Stomach (tissue), 8 donors: ENCODE measurements at regions not wholly inside any gene's neighbourhood (a gene's known extent, or its start where the extent isn't known, plus 50 kb on each side); places are given as distances from the start of the nearest gene placed in this dataset.

Source experiments
- DNase-seq, 2 donors: peaks; one replicate each; pipeline versions ENCODE4 v3.0.0 to v3.0.0-alpha.2; 2013 to 2019
- H3K27ac ChIP-seq, 5 donors: fragments of 200-600 bp in 4 of 5; sonication (generic) in 4 of 5; one replicate each; pipeline ENCODE4 v1.5.1; 2013 to 2019; ENCODE audit warnings: mild to moderate bottlenecking in 1 of 5, moderate library complexity in 1 of 5
- H3K27me3 ChIP-seq, 3 donors: fragments of 200-600 bp; sonication (generic); one replicate each; pipeline ENCODE4 v1.5.1; 2017 to 2019; ENCODE audit warnings: mixed run types in 1 of 3
- H3K36me3 ChIP-seq, 4 donors: fragments of 200-600 bp; sonication (generic); 1 replicate in 3 of 4; 2 replicates in 1 of 4; pipeline ENCODE4 v1.5.1; 2016 to 2019
- H3K4me1 ChIP-seq, 4 donors: fragments of 200-600 bp; sonication (generic); one replicate each; pipeline ENCODE4 v1.5.1; 2016 to 2019
- H3K4me3 ChIP-seq, 4 donors: fragments of 200-600 bp; sonication (generic) in 3 of 4; one replicate each; pipeline ENCODE4 v1.5.1; 2016 to 2019; ENCODE audit warnings: mild to moderate bottlenecking in 1 of 4
- H3K9me3 ChIP-seq, 4 donors: fragments of 200-600 bp; sonication (generic); one replicate each; pipeline ENCODE4 v1.5.1; 2016 to 2019
- EP300 ChIP-seq: sonication (generic); formaldehyde crosslinking; IDR thresholded peaks from one replicate; pipeline ENCODE4 v1.6.1; 2017; ENCODE audit warnings: antibody characterized with exemption
- POLR2A ChIP-seq, 4 donors: fragments of 450-650 bp; IDR thresholded peaks; one replicate each; pipeline ENCODE4 v1.6.1; 2016; ENCODE audit warnings: antibody characterized with exemption in 4 of 4, control low read depth in 2 of 4, mild to moderate bottlenecking in 1 of 4, moderate library complexity in 1 of 4
- POLR2AphosphoS5 ChIP-seq, 3 donors: sonication (generic); formaldehyde crosslinking; IDR thresholded peaks; one replicate each; pipeline ENCODE4 v1.6.1; 2016; ENCODE audit warnings: antibody characterized with exemption in 3 of 3
- WGBS, 5 donors: extraction: QIAGEN DNeasy Blood & Tissue Kit in 3 of 5; methylation state at CpG; one replicate each; pipeline versions ENCODE4 v1.1.5 to v1.1.7; 2013 to 2018; 5-methylcytosine and 5-hydroxymethylcytosine counted together
- intact Hi-C: fragments of 100-400 bp; cut with DNase I; formaldehyde crosslinking; loops from one replicate; pipeline ENCODE4 v1.15.1; 2023; ENCODE audit warnings: low total_unique reads
- TF ChIP-seq, protein P1 (sequence below), 7 experiments: fragments of 450-650 bp in 4 of 7; fragments of 200-600 bp in 3 of 7; sonication (generic) in 3 of 7; IDR thresholded peaks; one replicate each; pipeline ENCODE4 v1.5.1; 2016 to 2019; ENCODE audit warnings: antibody characterized with exemption in 7 of 7, control low read depth in 2 of 7, mild to moderate bottlenecking in 1 of 7
- donor health status: healthy with polysubstance abuse.
- donor health status: Bipolar disorder and iron deficiency.
- donor health status: healthy.

DNA sequence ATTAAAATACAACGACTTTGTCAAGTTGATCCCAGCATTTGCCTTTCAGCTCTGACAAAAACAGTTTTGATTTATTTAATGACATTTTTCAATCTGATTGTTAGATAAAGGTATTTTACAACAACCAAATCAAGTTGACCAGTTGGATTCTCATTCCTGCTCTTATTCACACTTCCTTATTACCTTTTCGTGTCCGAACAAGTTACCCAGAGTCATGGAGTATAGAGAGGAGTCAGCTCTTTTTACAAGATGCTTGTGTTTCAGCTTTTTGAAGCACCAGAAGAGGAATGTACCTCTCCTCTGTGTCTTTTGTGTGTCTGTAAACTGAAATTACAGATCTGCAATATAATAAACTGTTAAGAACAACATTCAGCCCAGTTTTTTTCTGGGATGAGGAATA, 151.3 kb upstream of the TMEM161B start:
- H3K9me3 ChIP-seq, result no peaks in the 10 kb centered on the region
- intact Hi-C loops, result no loop called here
- H3K36me3 ChIP-seq, result no peaks in the 10 kb centered on the region
- no peak overlapping the region for H3K27ac ChIP-seq
- H3K4me3 ChIP-seq, result no peak overlapping the region
- 61 to 91% (median 87%) methylated on average over 3 of the region's 3 CpGs for WGBS, 5 donors
- no peaks in the 10 kb centered on the region for H3K27me3 ChIP-seq
- H3K4me1 ChIP-seq, result no peaks in the 10 kb centered on the region
- TF ChIP-seq, protein P1, sequence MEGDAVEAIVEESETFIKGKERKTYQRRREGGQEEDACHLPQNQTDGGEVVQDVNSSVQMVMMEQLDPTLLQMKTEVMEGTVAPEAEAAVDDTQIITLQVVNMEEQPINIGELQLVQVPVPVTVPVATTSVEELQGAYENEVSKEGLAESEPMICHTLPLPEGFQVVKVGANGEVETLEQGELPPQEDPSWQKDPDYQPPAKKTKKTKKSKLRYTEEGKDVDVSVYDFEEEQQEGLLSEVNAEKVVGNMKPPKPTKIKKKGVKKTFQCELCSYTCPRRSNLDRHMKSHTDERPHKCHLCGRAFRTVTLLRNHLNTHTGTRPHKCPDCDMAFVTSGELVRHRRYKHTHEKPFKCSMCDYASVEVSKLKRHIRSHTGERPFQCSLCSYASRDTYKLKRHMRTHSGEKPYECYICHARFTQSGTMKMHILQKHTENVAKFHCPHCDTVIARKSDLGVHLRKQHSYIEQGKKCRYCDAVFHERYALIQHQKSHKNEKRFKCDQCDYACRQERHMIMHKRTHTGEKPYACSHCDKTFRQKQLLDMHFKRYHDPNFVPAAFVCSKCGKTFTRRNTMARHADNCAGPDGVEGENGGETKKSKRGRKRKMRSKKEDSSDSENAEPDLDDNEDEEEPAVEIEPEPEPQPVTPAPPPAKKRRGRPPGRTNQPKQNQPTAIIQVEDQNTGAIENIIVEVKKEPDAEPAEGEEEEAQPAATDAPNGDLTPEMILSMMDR (IDR thresholded peaks at IDR 0.05), result no peak
- TF ChIP-seq EP300, result no peak
- no peak for TF ChIP-seq POLR2A (IDR thresholded peaks at IDR 0.05)
- TF ChIP-seq POLR2AphosphoS5 (IDR thresholded peaks at IDR 0.05), result no peak
- no peak for DNase-seq

DNA sequence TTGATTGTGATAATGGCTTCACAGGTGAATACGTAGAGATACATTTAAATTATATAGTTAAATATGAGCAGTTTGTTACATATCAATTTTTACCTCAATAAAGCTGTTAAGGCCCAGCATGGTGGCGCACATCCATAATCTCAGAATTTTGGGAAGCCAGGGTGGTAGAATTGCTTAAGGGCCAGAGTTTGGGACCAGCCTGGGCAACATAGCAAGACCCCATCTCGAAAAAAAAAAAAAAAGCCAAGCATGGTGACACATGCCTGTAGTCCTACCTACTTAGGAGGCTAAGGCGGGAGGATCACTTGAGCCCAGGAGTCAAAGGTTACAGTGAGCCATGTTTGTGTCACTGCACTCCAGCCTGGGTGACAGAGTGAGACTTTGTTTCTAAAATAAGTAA, 138.7 kb upstream of the TMEM161B start:
- Histone ChIP-seq H3K27ac (no peak overlapping the region), H3K4me1 (no peaks in the 10 kb centered on the region), H3K4me3 (no peak overlapping the region), H3K36me3 (no peaks in the 10 kb centered on the region), H3K27me3 (no peaks in the 10 kb centered on the region), H3K9me3 (no peaks in the 10 kb centered on the region)
- 72 to 88% (median 81%) methylated on average over 4 of the region's 4 CpGs for WGBS, 5 donors
- DNase-seq, result no peak
- intact Hi-C loops, result no loop called here
- TF ChIP-seq, protein P1 (IDR thresholded peaks at IDR 0.05), result no peak
- TF ChIP-seq POLR2AphosphoS5 (IDR thresholded peaks at IDR 0.05), result no peak
- no peak for TF ChIP-seq EP300
- TF ChIP-seq POLR2A (IDR thresholded peaks at IDR 0.05), result no peak

DNA sequence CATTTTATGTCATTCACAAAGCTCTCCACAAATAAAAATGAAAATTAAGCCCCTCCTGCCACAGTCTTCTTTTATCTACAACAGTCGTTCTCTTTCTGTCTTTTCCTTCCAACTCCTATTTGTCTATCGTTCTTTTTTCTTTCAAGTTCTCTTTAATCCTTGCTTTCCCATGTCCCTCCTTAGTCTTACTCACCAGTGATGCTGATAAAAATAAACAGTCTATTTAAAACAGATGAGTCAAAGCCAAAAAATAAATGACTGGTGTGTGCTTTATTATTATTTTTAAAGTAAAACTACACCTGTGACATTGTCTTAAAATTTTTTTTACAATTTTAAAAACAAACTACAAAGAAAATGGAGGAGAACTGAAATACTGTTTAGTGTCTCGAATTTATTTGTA, 137.1 kb upstream of the TMEM161B start:
- Histone ChIP-seq H3K27ac (no peak overlapping the region), H3K27me3 (no peaks in the 10 kb centered on the region), H3K36me3 (no peaks in the 10 kb centered on the region), H3K9me3 (no peaks in the 10 kb centered on the region), H3K4me1 (no peaks in the 10 kb centered on the region), H3K4me3 (no peak overlapping the region)
- TF ChIP-seq, protein P1 (IDR thresholded peaks at IDR 0.05), result no peak
- TF ChIP-seq EP300 (no peak), POLR2AphosphoS5 (IDR thresholded peaks at IDR 0.05) (no peak), POLR2A (IDR thresholded peaks at IDR 0.05) (no peak)
- 63 to 73% (median 67%) methylated on average over 3 of the region's 3 CpGs for WGBS, 5 donors
- intact Hi-C loops, result no loop called here
- no peak for DNase-seq

DNA sequence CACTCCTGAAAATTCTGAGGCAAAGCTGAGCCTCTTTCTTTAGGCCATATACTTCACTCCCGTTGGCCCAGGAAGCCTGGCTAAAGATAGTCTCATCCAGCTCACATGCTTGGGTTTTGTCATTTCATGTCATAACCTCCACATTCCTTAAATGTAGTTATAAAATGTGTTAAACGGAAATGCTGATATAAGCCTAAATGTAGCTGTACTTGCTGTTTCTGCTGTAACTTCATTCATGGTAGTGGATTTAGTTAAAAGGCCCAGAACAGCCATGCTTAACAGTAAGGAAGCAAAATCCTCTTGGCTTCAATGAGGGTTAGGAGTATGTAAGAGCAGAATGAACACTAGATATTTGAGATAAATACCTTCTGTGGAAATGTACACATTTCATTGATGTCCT, 135.8 kb upstream of the TMEM161B start:
- intact Hi-C loops, result no loop called here
- Histone ChIP-seq H3K4me1 (no peaks in the 10 kb centered on the region), H3K27ac (no peak overlapping the region), H3K9me3 (no peaks in the 10 kb centered on the region), H3K36me3 (no peaks in the 10 kb centered on the region), H3K27me3 (no peaks in the 10 kb centered on the region), H3K4me3 (no peak overlapping the region)
- TF ChIP-seq POLR2A (IDR thresholded peaks at IDR 0.05) (no peak), EP300 (no peak), POLR2AphosphoS5 (IDR thresholded peaks at IDR 0.05) (no peak)
- TF ChIP-seq, protein P1 (IDR thresholded peaks at IDR 0.05), result no peak
- no peak for DNase-seq
- 63 to 90% (median 87%) methylated on average over 2 of the region's 2 CpGs for WGBS, 5 donors
